HG02610 (cell line): ENCODE measurements at regions not wholly inside any gene's neighbourhood (a gene's known extent, or its start where the extent isn't known, plus 50 kb on each side); places are given as distances from the start of the nearest gene placed in this dataset.

Source experiments
- ATAC-seq: cut with Tn5 transposase; IDR thresholded peaks from one replicate; pipeline ENCODE4 v1.9.1; 2021; ENCODE audit warnings: mild to moderate bottlenecking, moderate library complexity; ENCODE audit not compliant: unreplicated experiment

GRCh38 chr3:175911937-175912336 lies 1052.8 kb downstream of the NAALADL2 start:
- ATAC-seq, result no peak

GRCh38 chr3:175902226-175902625 lies 1043.1 kb downstream of the NAALADL2 start:
- ATAC-seq, result no peak

GRCh38 chr3:175898194-175898593 lies 1039.1 kb downstream of the NAALADL2 start:
- ATAC-seq, result no peak

GRCh38 chr3:175896655-175897054 lies 1037.5 kb downstream of the NAALADL2 start:
- ATAC-seq, result no peak

- ATAC-seq, result no peak
Measured at GRCh38 chr3:175895731-175896130, 1036.6 kb downstream of the NAALADL2 start.

- no peak for ATAC-seq
Measured at GRCh38 chr3:175893566-175893965, 1034.4 kb downstream of the NAALADL2 start.

- ATAC-seq, result no peak
Measured at GRCh38 chr3:175890066-175890465, 1030.9 kb downstream of the NAALADL2 start.

- ATAC-seq, result no peak
Measured at GRCh38 chr3:175885231-175885766, 1026.2 kb downstream of the NAALADL2 start.

- no peak for ATAC-seq
Measured at GRCh38 chr3:175879417-175879816, 1020.3 kb downstream of the NAALADL2 start.

- ATAC-seq, result peak; percentile 99
Measured at GRCh38 chr3:175869404-175869803, 1010.3 kb downstream of the NAALADL2 start.

GRCh38 chr3:175868626-175869025 lies 1009.5 kb downstream of the NAALADL2 start:
- no peak for ATAC-seq

- ATAC-seq, result no peak
Measured at GRCh38 chr3:175865724-175866123, 1006.6 kb downstream of the NAALADL2 start.

GRCh38 chr3:175861916-175862315 lies 1002.8 kb downstream of the NAALADL2 start:
- ATAC-seq, result no peak
